ENCODE measurements at regions not wholly inside any gene's neighbourhood (a gene's known extent, or its start where the extent isn't known, plus 50 kb on each side); places are given as distances from the start of the nearest gene placed in this dataset.

GRCh38 chr3:19052874-19053273, 95.4 kb upstream of the KCNH8 start:
- H3K4me3 ChIP-seq (ENCODE audit: low read depth, low read length, poor library complexity, severe bottlenecking): no peak overlapping the region

DNA sequence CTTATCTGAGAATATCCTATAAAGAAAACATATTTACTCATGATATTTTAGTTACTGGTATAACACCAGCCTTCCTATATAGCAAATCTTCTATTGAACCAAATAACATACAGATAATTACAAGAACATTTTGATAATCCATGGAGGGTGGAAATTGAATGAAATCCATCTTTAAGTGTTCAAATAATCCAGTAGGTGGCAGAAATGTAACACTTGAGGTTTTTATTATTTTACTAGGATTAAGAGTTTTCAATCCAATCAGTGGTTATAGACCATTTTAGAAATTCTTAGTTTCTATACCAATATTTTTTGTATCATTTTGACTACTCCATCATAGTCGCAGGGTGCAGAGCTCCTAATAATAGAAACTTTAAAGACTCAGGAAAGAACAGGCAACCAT, 101.9 kb upstream of the KCNH8 start:
- no peaks in the 10 kb centered on the region for H3K36me3 ChIP-seq (ENCODE audit: insufficient read depth, low read length, poor library complexity, severe bottlenecking)
- H3K27ac ChIP-seq (ENCODE audit: low read depth, low read length, poor library complexity, severe bottlenecking): no peak overlapping the region
- H3K4me3 ChIP-seq (ENCODE audit: low read depth, low read length, poor library complexity, severe bottlenecking): no peak overlapping the region
- ChIA-PET CTCF (no interaction called here), POLR2A (ENCODE audit: low non-redundant PET) (no interaction called here)
- no peaks in the 10 kb centered on the region for H3K9me3 ChIP-seq (ENCODE audit: low read depth, low read length, poor library complexity, severe bottlenecking)
- no peaks in the 10 kb centered on the region for H3K4me1 ChIP-seq (ENCODE audit: insufficient read depth, low read length, poor library complexity, severe bottlenecking)
- intact Hi-C loops (cut with micrococcal nuclease; ENCODE audit: unreplicated experiment): loop anchor here (5.0 kb wide), 1 partner anchor 821 kb away; no protein-coding TSS in a partner anchor
- DNase-seq (ENCODE audit: low spot score): no peak
- BruUV-seq (replicated peaks): no TSS peak
- H3K27me3 ChIP-seq (replicated peaks; ENCODE audit: insufficient read depth, low read depth, low read length, poor library complexity): no peaks in the 10 kb centered on the region
- TF ChIP-seq, protein P1, sequence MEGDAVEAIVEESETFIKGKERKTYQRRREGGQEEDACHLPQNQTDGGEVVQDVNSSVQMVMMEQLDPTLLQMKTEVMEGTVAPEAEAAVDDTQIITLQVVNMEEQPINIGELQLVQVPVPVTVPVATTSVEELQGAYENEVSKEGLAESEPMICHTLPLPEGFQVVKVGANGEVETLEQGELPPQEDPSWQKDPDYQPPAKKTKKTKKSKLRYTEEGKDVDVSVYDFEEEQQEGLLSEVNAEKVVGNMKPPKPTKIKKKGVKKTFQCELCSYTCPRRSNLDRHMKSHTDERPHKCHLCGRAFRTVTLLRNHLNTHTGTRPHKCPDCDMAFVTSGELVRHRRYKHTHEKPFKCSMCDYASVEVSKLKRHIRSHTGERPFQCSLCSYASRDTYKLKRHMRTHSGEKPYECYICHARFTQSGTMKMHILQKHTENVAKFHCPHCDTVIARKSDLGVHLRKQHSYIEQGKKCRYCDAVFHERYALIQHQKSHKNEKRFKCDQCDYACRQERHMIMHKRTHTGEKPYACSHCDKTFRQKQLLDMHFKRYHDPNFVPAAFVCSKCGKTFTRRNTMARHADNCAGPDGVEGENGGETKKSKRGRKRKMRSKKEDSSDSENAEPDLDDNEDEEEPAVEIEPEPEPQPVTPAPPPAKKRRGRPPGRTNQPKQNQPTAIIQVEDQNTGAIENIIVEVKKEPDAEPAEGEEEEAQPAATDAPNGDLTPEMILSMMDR (conservative IDR thresholded peaks at IDR 0.05; ENCODE audit: low read depth, low read length): no peak
- no peak for TF ChIP-seq EZH2 (IDR thresholded peaks at IDR 0.05; ENCODE audit: borderline replicate concordance, low read depth, low read length, poor library complexity, severe bottlenecking)

More at GRCh38 chr3:19052874-19053273, 95.4 kb upstream of the KCNH8 start:
- H3K27me3 ChIP-seq (replicated peaks; ENCODE audit: insufficient read depth, low read depth, low read length, poor library complexity): no peaks in the 10 kb centered on the region
- H3K36me3 ChIP-seq (ENCODE audit: insufficient read depth, low read length, poor library complexity, severe bottlenecking): no peaks in the 10 kb centered on the region
- TF ChIP-seq, protein P1 (conservative IDR thresholded peaks at IDR 0.05; ENCODE audit: low read depth, low read length): no peak
- no peak for TF ChIP-seq EZH2 (IDR thresholded peaks at IDR 0.05; ENCODE audit: borderline replicate concordance, low read depth, low read length, poor library complexity, severe bottlenecking)
- CTCF ChIA-PET: no interaction called here
- H3K4me1 ChIP-seq (ENCODE audit: insufficient read depth, low read length, poor library complexity, severe bottlenecking): no peaks in the 10 kb centered on the region
- BruUV-seq (replicated peaks): no TSS peak
- DNase-seq (ENCODE audit: low spot score): no peak
- POLR2A ChIA-PET (ENCODE audit: low non-redundant PET): no interaction called here
- H3K27ac ChIP-seq (ENCODE audit: low read depth, low read length, poor library complexity, severe bottlenecking): no peak overlapping the region
- H3K9me3 ChIP-seq (ENCODE audit: low read depth, low read length, poor library complexity, severe bottlenecking): no peaks in the 10 kb centered on the region
- intact Hi-C loops (cut with micrococcal nuclease; ENCODE audit: unreplicated experiment): no loop called here

GRCh38 chr3:19030522-19030839, 117.8 kb upstream of the KCNH8 start:
- intact Hi-C loops (cut with micrococcal nuclease; ENCODE audit: unreplicated experiment): no loop called here
- no peak for DNase-seq (ENCODE audit: low spot score)
- POLR2A ChIA-PET (ENCODE audit: low non-redundant PET): no interaction called here
- H3K36me3 ChIP-seq (ENCODE audit: insufficient read depth, low read length, poor library complexity, severe bottlenecking): no peaks in the 10 kb centered on the region
- TF ChIP-seq, protein P1 (conservative IDR thresholded peaks at IDR 0.05; ENCODE audit: low read depth, low read length): no peak
- no peak for TF ChIP-seq EZH2 (IDR thresholded peaks at IDR 0.05; ENCODE audit: borderline replicate concordance, low read depth, low read length, poor library complexity, severe bottlenecking)
- no peaks in the 10 kb centered on the region for H3K4me1 ChIP-seq (ENCODE audit: insufficient read depth, low read length, poor library complexity, severe bottlenecking)
- no peak overlapping the region for H3K27ac ChIP-seq (ENCODE audit: low read depth, low read length, poor library complexity, severe bottlenecking)
- H3K9me3 ChIP-seq (ENCODE audit: low read depth, low read length, poor library complexity, severe bottlenecking): no peaks in the 10 kb centered on the region
- no TSS peak for BruUV-seq (replicated peaks)
- H3K4me3 ChIP-seq (ENCODE audit: low read depth, low read length, poor library complexity, severe bottlenecking): no peak overlapping the region
- no peaks in the 10 kb centered on the region for H3K27me3 ChIP-seq (replicated peaks; ENCODE audit: insufficient read depth, low read depth, low read length, poor library complexity)
- CTCF ChIA-PET: no interaction called here
